Osteocyte (in vitro differentiated cells): ENCODE measurements at regions not wholly inside any gene's neighbourhood (a gene's known extent, or its start where the extent isn't known, plus 50 kb on each side); places are given as distances from the start of the nearest gene placed in this dataset.

Source experiments
- DNase-seq: peaks from one replicate; pipeline ENCODE4 v3.0.0; 2021; ENCODE audit warnings: mixed read lengths; ENCODE audit not compliant: unreplicated experiment; ENCODE audit errors: extremely low spot score
- H3K27ac Mint-ChIP-seq: one replicate; pipeline ENCODE4 v1.8.0; 2021; ENCODE audit warnings: mild to moderate bottlenecking, mixed read lengths; ENCODE audit not compliant: unreplicated experiment
- H3K27me3 Mint-ChIP-seq: one replicate; pipeline ENCODE4 v1.8.0; 2021; ENCODE audit warnings: mixed read lengths; ENCODE audit not compliant: unreplicated experiment
- H3K36me3 Mint-ChIP-seq: one replicate; pipeline ENCODE4 v1.8.0; 2021; ENCODE audit warnings: mixed read lengths; ENCODE audit not compliant: unreplicated experiment
- H3K4me1 Mint-ChIP-seq: one replicate; pipeline ENCODE4 v1.8.0; 2021; ENCODE audit warnings: mixed read lengths; ENCODE audit not compliant: unreplicated experiment
- H3K4me3 Mint-ChIP-seq: one replicate; pipeline ENCODE4 v1.8.0; 2021; ENCODE audit warnings: mild to moderate bottlenecking, moderate library complexity, mixed read lengths; ENCODE audit not compliant: unreplicated experiment
- H3K9me3 Mint-ChIP-seq: one replicate; pipeline ENCODE4 v1.8.0; 2021; ENCODE audit warnings: mixed read lengths; ENCODE audit not compliant: unreplicated experiment
- CTCF ChIP-seq: fragments of 200-600 bp; sonication (generic); IDR thresholded peaks from 2 replicates; pipeline ENCODE4 v1.5.0; 2021; ENCODE audit warnings: antibody characterized with exemption, mild to moderate bottlenecking, moderate library complexity

- H3K27me3 Mint-ChIP-seq, result peaks cover 21% of the 10 kb centered on the region
- TF ChIP-seq CTCF, result no peak
- no peaks in the 10 kb centered on the region for H3K9me3 Mint-ChIP-seq
Measured at GRCh38 chr18:43484710-43485109, 207.4 kb upstream of the SYT4 start.

GRCh38 chr18:43485545-43485963, 208.3 kb upstream of the SYT4 start:
- no peak overlapping the region for H3K4me3 Mint-ChIP-seq
- H3K27me3 Mint-ChIP-seq, result peaks cover 18% of the 10 kb centered on the region
- no peak for TF ChIP-seq CTCF
- DNase-seq, result no peak
- no peaks in the 10 kb centered on the region for H3K4me1 Mint-ChIP-seq
- H3K9me3 Mint-ChIP-seq, result no peaks in the 10 kb centered on the region
- no peak overlapping the region for H3K27ac Mint-ChIP-seq
- H3K36me3 Mint-ChIP-seq, result no peaks in the 10 kb centered on the region

More at GRCh38 chr18:43484710-43485109, 207.4 kb upstream of the SYT4 start:
- Mint-ChIP-seq H3K27ac (no peak overlapping the region), H3K36me3 (no peaks in the 10 kb centered on the region), H3K4me3 (no peak overlapping the region), H3K4me1 (no peaks in the 10 kb centered on the region)
- no peak for DNase-seq

GRCh38 chr18:43486462-43486861, 209.2 kb upstream of the SYT4 start:
- DNase-seq, result no peak
- peaks cover 11% of the 10 kb centered on the region for H3K27me3 Mint-ChIP-seq

GRCh38 chr18:43501099-43501498, 223.8 kb upstream of the SYT4 start:
- H3K27me3 Mint-ChIP-seq, result peaks cover 5% of the 10 kb centered on the region
- H3K4me1 Mint-ChIP-seq, result no peaks in the 10 kb centered on the region
- DNase-seq, result no peak
- H3K36me3 Mint-ChIP-seq, result no peaks in the 10 kb centered on the region
- no peak overlapping the region for H3K27ac Mint-ChIP-seq
- H3K9me3 Mint-ChIP-seq, result peaks cover 1% of the 10 kb centered on the region
- H3K4me3 Mint-ChIP-seq, result no peak overlapping the region
- TF ChIP-seq CTCF, result no peak

More at GRCh38 chr18:43486462-43486861, 209.2 kb upstream of the SYT4 start:
- Mint-ChIP-seq H3K27ac (no peak overlapping the region), H3K4me3 (no peak overlapping the region), H3K9me3 (no peaks in the 10 kb centered on the region), H3K36me3 (no peaks in the 10 kb centered on the region), H3K4me1 (no peaks in the 10 kb centered on the region)
- TF ChIP-seq CTCF, result no peak

GRCh38 chr18:43506935-43507334, 229.6 kb upstream of the SYT4 start:
- Mint-ChIP-seq H3K4me1 (no peaks in the 10 kb centered on the region), H3K9me3 (peaks cover 47% of the 10 kb centered on the region), H3K27me3 (peaks cover 4% of the 10 kb centered on the region), H3K36me3 (no peaks in the 10 kb centered on the region), H3K4me3 (no peak overlapping the region), H3K27ac (no peak overlapping the region)
- no peak for TF ChIP-seq CTCF
- DNase-seq, result no peak
